Esophagus mucosa (tissue), 1 donor: ENCODE measurements at regions not wholly inside any gene's neighbourhood (a gene's known extent, or its start where the extent isn't known, plus 50 kb on each side); places are given as distances from the start of the nearest gene placed in this dataset.
A peak's percentile ranks its signal among the peaks of the same experiment; 100 is the strongest.
"Not testable (repeated sequence)": the region's sequence is repeated elsewhere in the genome, so short reads cannot be mapped to it uniquely, and the experiment has no call there.

Experiments
- ATAC-seq: fragments of 200-7000 bp; cut with Tn5 transposase; one replicate; pipeline ENCODE4 v1.9.1; 2020
- donor health status: DM: yes; HTN: yes; CAD: no.

DNA sequence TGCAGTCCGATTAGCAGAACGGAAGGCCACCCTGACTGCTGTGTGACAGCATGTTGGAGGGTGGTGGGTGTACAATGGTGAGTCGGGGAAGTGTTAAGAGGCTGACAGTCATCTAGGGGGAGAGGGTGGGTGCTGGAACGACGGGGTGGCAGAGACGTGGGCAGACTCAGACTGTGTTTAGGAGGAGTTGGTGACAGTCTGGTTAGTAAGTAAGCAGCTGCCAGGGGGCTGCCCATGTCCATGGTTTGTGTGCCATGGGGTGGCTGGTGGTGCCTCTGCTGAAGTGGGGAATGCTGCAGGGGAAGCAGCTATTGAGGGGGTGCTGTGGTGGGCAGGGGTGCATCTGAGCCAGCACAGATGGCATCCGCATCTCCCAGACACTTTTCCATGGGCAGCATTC lies 51.3 kb upstream of the BOD1 start:
- ATAC-seq, result no peak

GRCh38 chr5:173668245-173668800 lies 51.9 kb upstream of the BOD1 start:
- ATAC-seq, result no peak

- no peak for ATAC-seq
Measured at GRCh38 chr5:173668910-173669309, 52.5 kb upstream of the BOD1 start.

DNA sequence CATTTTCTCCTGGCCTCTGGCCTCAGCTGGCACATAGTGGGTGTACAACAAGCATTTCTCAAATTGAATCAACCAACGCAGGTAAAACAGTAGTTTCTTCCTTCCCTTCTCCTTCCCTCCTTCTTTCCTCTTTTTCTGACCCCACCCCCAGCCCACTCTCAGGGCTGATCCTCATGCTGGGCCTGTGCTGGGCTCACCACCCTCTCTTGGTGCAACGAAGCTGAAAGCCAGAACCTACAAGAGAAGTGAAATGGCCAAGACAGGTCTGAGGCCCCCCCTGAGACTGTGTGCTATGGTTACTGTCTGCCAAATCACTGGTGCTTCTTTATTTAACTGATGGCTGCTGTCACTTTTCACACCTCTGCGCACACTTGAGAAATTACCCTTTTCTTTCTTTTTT lies 53.0 kb upstream of the BOD1 start:
- ATAC-seq, result no peak

GRCh38 chr5:173670130-173670651 lies 53.7 kb upstream of the BOD1 start:
- no peak for ATAC-seq

DNA sequence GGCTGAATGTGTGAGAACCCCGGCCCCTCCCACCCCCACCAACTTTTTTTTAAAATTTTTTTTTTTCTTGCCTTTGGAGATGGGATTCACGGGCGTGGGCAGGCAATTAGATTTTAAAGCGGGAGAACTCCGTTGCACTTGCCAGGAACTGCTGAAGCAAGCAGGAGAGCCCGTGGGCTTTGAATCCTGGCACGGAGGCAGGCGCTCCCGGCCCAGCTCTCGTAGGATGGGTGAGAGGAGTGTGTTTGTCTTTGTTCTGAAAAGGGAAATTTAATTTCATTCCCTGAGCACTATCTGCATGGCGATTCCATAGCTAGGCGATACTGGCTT lies 54.3 kb upstream of the BOD1 start:
- ATAC-seq, result no peak

DNA sequence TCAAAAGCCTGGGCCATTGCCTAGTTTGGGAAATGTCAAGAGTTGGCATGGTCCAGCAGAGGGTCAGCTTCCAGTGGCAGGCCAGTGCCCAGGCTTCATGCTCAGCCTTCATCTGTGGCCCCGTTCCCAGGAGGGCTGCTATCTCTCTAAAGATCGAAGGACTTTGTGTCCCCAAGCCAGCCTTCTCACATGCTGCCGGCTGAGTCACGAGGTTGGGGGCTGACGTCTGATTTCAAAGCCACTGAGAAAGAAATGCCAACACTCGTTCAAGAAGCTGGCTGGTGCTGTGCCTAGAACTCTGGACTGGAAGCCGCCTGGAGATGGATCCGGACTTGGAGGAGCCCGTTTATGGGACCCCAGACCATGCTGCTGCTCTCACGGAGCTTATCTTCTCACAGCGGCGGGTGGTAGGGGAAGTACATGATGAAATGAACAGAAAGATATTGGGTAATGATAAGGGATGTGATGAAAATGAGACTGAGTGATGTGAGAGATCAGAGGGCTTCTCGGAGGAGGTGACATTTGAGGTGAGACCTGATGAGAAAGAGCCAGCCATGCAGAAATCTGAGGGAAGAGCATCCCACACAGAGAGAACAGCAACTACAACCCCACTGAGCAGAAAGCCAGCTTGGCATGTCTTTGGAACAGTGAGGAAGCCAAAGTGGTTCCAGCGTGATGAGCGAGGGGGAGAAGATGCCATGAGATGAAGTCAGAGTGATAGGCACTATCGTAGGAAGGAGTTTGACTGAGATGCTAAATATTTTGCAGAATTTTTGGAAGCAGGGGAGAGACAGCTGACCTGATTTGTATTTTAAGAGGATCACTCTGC lies 54.9 kb upstream of the BOD1 start:
- ATAC-seq, result peak; percentile 37

GRCh38 chr5:173672166-173672565 lies 55.7 kb upstream of the BOD1 start:
- ATAC-seq, result no peak

- ATAC-seq, result no peak
Measured at GRCh38 chr5:173672891-173673290, 56.4 kb upstream of the BOD1 start.

GRCh38 chr5:173673295-173674101 lies 57.0 kb upstream of the BOD1 start:
- no peak for ATAC-seq

- ATAC-seq, result no peak
Measured at GRCh38 chr5:173675287-173675996, 59.0 kb upstream of the BOD1 start.

GRCh38 chr5:173676375-173676774 lies 59.9 kb upstream of the BOD1 start:
- no peak for ATAC-seq

DNA sequence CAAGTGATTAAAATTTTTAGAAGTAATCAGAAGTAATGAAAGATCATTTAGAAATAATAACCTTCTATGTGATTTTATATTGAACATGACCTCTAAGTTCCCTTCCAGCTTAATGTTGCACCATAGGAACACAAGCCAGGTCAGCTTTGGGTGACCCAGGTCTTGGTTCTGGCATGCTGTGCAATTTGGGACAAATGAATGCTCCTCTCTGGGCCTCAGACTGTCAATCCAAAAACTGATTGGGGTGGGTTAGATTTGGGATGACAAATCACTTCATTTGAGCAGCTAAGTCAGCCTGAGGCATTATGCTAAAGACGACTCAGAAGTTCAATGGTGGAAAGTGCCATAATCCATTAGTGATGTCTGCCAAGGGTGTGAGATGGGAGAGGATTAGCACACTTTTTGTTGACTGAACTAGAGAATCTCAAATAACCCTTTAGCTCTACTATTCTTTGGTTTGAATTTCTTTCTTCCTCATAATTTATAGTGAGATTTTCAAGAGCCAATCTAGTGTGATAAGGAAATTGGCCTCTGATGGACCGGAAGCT lies 60.7 kb upstream of the BOD1 start:
- ATAC-seq, result no peak

DNA sequence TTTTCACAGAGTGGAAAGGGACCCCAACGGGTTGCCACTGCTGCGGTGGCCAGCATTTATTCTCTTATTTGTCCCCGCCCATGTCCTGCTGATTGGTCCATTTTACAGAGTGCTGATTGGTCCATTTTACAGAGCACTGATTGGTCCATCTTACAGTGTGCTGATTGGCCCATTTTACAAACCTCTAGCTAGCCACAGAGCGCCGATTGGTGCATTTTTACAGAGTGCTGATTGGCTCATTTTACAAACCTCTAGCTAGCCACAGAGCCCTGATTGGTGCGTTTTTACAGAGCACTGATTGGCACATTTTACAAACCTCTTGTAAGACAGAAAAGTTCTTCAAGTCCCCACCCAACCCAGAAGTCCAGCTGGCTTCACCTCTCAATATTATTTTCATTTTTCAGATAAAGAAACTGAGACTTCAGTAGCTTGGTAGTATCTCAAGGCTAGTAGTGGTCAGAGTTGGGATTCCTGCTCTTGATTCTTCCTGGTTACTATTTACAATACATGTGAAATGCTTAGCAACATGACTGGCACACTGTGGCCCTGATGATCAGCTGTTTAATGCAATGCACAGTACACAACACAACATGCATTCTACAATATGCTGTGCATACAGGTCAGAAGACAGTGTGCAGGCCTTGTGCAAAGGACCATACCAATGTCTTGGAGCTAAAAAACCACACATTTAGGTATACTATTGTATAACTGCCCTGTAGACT lies 63.6 kb upstream of the BOD1 start:
- no peak for ATAC-seq

DNA sequence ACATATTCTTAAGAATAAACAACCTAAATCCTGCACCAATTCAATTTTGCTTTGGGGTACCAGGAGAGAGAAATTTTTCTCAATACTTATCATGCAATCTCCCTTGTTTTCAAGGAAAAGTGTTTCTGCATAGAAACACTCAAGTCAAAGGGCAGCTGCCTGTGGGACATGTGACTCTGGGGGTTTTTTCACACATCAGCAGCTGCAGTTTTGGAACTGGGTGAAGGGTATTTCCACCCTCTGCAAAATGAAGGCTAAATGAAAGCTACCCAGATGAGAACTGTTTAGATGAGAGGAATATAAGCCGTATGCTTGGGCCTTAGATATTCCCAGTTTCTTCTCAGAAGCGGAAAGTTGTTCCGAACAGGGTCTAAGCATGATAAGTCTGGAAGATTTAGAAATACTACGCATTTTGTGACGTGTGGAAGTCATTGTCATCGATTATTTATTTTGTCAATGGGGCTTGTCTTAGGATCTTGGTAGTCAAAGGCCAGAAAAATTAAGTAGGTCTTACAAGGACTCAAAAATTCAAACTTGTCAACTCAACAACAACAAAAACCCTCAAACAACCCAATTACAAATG lies 64.3 kb upstream of the BOD1 start:
- no peak for ATAC-seq

GRCh38 chr5:173682313-173682712 lies 65.9 kb upstream of the BOD1 start:
- ATAC-seq, result no peak

GRCh38 chr5:173684535-173684934 lies 68.1 kb upstream of the BOD1 start:
- ATAC-seq, result not testable (repeated sequence)

DNA sequence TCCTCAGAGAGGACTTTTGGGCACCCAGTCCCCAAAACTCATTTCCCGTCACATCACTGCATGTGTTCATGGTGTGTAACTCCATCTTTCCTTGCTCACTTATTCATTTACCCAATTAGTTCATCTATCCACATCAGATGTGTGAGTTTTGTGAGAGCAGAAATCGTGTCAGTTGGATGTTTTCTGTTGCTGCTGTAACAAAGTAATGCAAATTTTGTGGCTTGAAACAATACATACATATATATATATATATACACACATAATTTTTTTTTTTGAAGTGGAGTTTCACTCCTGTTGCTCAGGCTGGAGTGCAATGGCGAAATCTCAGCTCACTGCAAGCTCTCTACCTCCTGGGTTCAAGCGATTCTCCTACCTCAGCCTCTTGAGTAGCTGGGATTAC lies 70.5 kb upstream of the BOD1 start:
- ATAC-seq, result no peak

- ATAC-seq, result no peak
Measured at GRCh38 chr5:173688703-173689102, 72.3 kb upstream of the BOD1 start.

DNA sequence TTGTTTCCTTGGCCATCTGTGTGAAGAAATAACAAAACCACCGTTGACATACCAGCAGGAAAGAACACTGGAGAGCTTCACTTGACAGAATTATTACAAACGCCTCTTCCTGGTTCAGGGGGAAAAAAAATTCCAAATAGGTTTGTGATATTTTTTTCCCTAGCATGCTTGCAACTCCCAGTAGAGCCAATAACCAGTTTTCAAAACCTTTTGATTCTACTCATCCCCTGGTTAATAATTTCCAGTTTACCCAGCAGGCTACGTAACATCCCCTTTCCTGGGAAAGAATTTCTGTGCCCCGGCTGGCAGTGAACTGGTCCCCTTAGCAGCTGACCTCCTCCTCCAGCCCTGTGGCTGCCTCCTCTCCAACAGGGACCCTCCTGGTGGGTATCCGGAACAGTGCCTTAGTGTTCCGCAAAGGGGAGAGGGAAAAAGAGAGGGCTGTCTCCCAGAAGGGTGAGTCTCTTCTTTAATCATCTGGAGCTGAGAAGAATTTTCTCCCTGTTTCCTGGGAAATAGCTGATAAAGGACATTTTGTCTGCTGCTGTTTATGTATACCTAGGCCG lies 72.8 kb upstream of the BOD1 start:
- no peak for ATAC-seq

DNA sequence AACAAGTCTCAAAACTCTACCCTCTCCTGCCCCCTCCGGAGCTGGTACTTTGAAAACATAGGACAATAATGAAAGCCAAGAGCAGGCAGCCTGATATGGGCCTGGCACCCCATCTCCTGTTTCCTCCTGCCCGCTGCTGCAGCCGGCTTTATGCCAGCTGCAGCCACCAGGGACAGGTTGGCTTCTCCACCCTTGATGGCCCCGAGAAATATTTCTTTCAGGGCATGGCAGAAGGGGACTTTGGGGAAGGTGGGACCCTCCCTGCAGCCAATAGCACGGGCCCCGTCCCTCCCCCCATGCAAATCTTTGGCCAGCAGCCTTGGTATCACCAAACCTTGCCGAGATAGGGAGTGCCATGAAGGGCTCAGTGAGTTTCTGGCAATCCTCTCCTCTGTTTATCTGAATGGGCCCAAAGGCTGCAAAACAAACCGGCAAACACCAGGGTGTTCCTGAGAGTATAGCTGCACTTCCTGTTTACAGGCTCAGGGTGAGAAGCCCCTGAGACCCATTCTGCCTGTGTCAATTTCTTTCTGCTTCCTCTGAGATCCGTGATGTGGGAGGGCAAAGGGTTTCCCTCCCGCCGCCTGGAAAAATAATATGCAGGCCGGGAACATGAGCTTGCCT lies 73.4 kb upstream of the BOD1 start:
- ATAC-seq, result peak; percentile 38
